ENCODE measurements at regions not wholly inside any gene's neighbourhood (a gene's known extent, or its start where the extent isn't known, plus 50 kb on each side); places are given as distances from the start of the nearest gene placed in this dataset.

GRCh38 chr2:129877795-129878775, 101.4 kb upstream of the RAB6C start:
- peak in 1 of 2 donors; percentile 30 for ATAC-seq (ENCODE audit: low read depth in 2 of 2)
- no peaks in the 10 kb centered on the region for H3K9me3 ChIP-seq (ENCODE audit: control insufficient read depth in 2 of 2, low read length in 2 of 2)
- peak overlapping the region; percentile 47 for H3K27ac ChIP-seq (ENCODE audit: insufficient read depth, low read length, poor library complexity, severe bottlenecking)
- no peaks in the 10 kb centered on the region for H3K27me3 ChIP-seq (ENCODE audit: control insufficient read depth, insufficient read depth, low read length)
- H3K36me3 Mint-ChIP-seq, result no peaks in the 10 kb centered on the region
- peak overlapping the region; percentile 73 for H3K4me3 ChIP-seq (ENCODE audit: low read depth, low read length)
- peaks cover 0 to 2% (median 0%) of the 10 kb centered on the region in 7 donors for H3K9me3 Mint-ChIP-seq
- peak overlapping the region; percentile 66 to 94 (median 82) for H3K4me3 Mint-ChIP-seq
- peak overlapping the region in 2 of 3 donors; percentile 84 to 88 for H3K27ac Mint-ChIP-seq
- peaks cover 6% of the 10 kb centered on the region for H3K4me1 ChIP-seq (ENCODE audit: control insufficient read depth, insufficient read depth, low read length, poor library complexity, severe bottlenecking)
- DNase-seq, result peak in 1 of 3 donors; percentile 27
- peaks cover 7% of the 10 kb centered on the region for H3K27me3 Mint-ChIP-seq
- peaks cover 9 to 18% (median 10%) of the 10 kb centered on the region in 4 donors for H3K4me1 Mint-ChIP-seq
- no peaks in the 10 kb centered on the region for H3K36me3 ChIP-seq (ENCODE audit: control insufficient read depth, insufficient read depth, low read length)

- ATAC-seq (ENCODE audit: low read depth in 2 of 2) (no peak), DNase-seq (no peak)
- H3K4me1 ChIP-seq (ENCODE audit: control insufficient read depth, insufficient read depth, low read length, poor library complexity, severe bottlenecking), result peaks cover 6% of the 10 kb centered on the region
- H3K4me1 Mint-ChIP-seq, result peaks cover 9 to 18% (median 10%) of the 10 kb centered on the region in 4 donors
- H3K36me3 ChIP-seq (ENCODE audit: control insufficient read depth, insufficient read depth, low read length), result no peaks in the 10 kb centered on the region
- H3K4me3 Mint-ChIP-seq, result peak overlapping the region in 2 of 4 donors; percentile 49 to 94
- H3K4me3 ChIP-seq (ENCODE audit: low read depth, low read length), result no peak overlapping the region
- no peaks in the 10 kb centered on the region for H3K27me3 ChIP-seq (ENCODE audit: control insufficient read depth, insufficient read depth, low read length)
- H3K9me3 ChIP-seq (ENCODE audit: control insufficient read depth in 2 of 2, low read length in 2 of 2), result no peaks in the 10 kb centered on the region
- no peaks in the 10 kb centered on the region for H3K36me3 Mint-ChIP-seq
- no peak overlapping the region for H3K27ac ChIP-seq (ENCODE audit: insufficient read depth, low read length, poor library complexity, severe bottlenecking)
- H3K9me3 Mint-ChIP-seq, result no peaks in the 10 kb centered on the region
- H3K27ac Mint-ChIP-seq, result no peak overlapping the region
- peaks cover 4% of the 10 kb centered on the region for H3K27me3 Mint-ChIP-seq
These were observed 99.8 kb upstream of the RAB6C start for GRCh38 chr2:129879614-129880180.

- no peaks in the 10 kb centered on the region for H3K36me3 ChIP-seq (ENCODE audit: control insufficient read depth, insufficient read depth, low read length)
- H3K9me3 Mint-ChIP-seq, result no peaks in the 10 kb centered on the region
- H3K27ac ChIP-seq (ENCODE audit: insufficient read depth, low read length, poor library complexity, severe bottlenecking), result no peak overlapping the region
- no peaks in the 10 kb centered on the region for H3K9me3 ChIP-seq (ENCODE audit: control insufficient read depth in 2 of 2, low read length in 2 of 2)
- H3K27ac Mint-ChIP-seq, result no peak overlapping the region
- DNase-seq (no peak), ATAC-seq (ENCODE audit: low read depth in 2 of 2) (no peak)
- peaks cover 9 to 18% (median 10%) of the 10 kb centered on the region in 4 donors for H3K4me1 Mint-ChIP-seq
- no peaks in the 10 kb centered on the region for H3K36me3 Mint-ChIP-seq
- peak overlapping the region in 1 of 4 donors; percentile 38 for H3K4me3 Mint-ChIP-seq
- H3K27me3 ChIP-seq (ENCODE audit: control insufficient read depth, insufficient read depth, low read length), result peaks cover 2% of the 10 kb centered on the region
- peaks cover 6% of the 10 kb centered on the region for H3K4me1 ChIP-seq (ENCODE audit: control insufficient read depth, insufficient read depth, low read length, poor library complexity, severe bottlenecking)
- H3K27me3 Mint-ChIP-seq, result peaks cover under 1% of the 10 kb centered on the region
- no peak overlapping the region for H3K4me3 ChIP-seq (ENCODE audit: low read depth, low read length)
These were observed 99.2 kb upstream of the RAB6C start for GRCh38 chr2:129880309-129880708.

GRCh38 chr2:129880971-129881370, 98.5 kb upstream of the RAB6C start:
- no peak overlapping the region for H3K4me3 ChIP-seq (ENCODE audit: low read depth, low read length)
- no peaks in the 10 kb centered on the region for H3K9me3 Mint-ChIP-seq
- no peaks in the 10 kb centered on the region for H3K36me3 Mint-ChIP-seq

GRCh38 chr2:129881786-129882396, 97.6 kb upstream of the RAB6C start:
- no peaks in the 10 kb centered on the region for H3K36me3 Mint-ChIP-seq
- H3K4me3 Mint-ChIP-seq, result peak overlapping the region in 1 of 4 donors; percentile 38
- H3K27me3 Mint-ChIP-seq, result peaks cover 3% of the 10 kb centered on the region
- Histone ChIP-seq H3K9me3 (ENCODE audit: control insufficient read depth in 2 of 2, low read length in 2 of 2) (no peaks in the 10 kb centered on the region), H3K27ac (ENCODE audit: insufficient read depth, low read length, poor library complexity, severe bottlenecking) (no peak overlapping the region), H3K27me3 (ENCODE audit: control insufficient read depth, insufficient read depth, low read length) (peaks cover 3% of the 10 kb centered on the region), H3K36me3 (ENCODE audit: control insufficient read depth, insufficient read depth, low read length) (no peaks in the 10 kb centered on the region), H3K4me1 (ENCODE audit: control insufficient read depth, insufficient read depth, low read length, poor library complexity, severe bottlenecking) (peaks cover 2% of the 10 kb centered on the region), H3K4me3 (ENCODE audit: low read depth, low read length) (no peak overlapping the region)
- peak overlapping the region in 1 of 3 donors; percentile 4 for H3K27ac Mint-ChIP-seq
- H3K4me1 Mint-ChIP-seq, result peaks cover 4 to 10% (median 5%) of the 10 kb centered on the region in 4 donors
- DNase-seq (no peak), ATAC-seq (ENCODE audit: low read depth in 2 of 2) (no peak)
- no peaks in the 10 kb centered on the region for H3K9me3 Mint-ChIP-seq

More at GRCh38 chr2:129880971-129881370, 98.5 kb upstream of the RAB6C start:
- Mint-ChIP-seq H3K4me1 (peaks cover 9 to 18% (median 10%) of the 10 kb centered on the region in 4 donors), H3K4me3 (peak overlapping the region in 1 of 4 donors; percentile 38), H3K27ac (no peak overlapping the region), H3K27me3 (no peaks in the 10 kb centered on the region)
- peaks cover 6% of the 10 kb centered on the region for H3K4me1 ChIP-seq (ENCODE audit: control insufficient read depth, insufficient read depth, low read length, poor library complexity, severe bottlenecking)
- peaks cover 3% of the 10 kb centered on the region for H3K27me3 ChIP-seq (ENCODE audit: control insufficient read depth, insufficient read depth, low read length)
- no peaks in the 10 kb centered on the region for H3K36me3 ChIP-seq (ENCODE audit: control insufficient read depth, insufficient read depth, low read length)
- H3K27ac ChIP-seq (ENCODE audit: insufficient read depth, low read length, poor library complexity, severe bottlenecking), result no peak overlapping the region
- ATAC-seq (ENCODE audit: low read depth in 2 of 2), result no peak
- no peak for DNase-seq
- H3K9me3 ChIP-seq (ENCODE audit: control insufficient read depth in 2 of 2, low read length in 2 of 2), result no peaks in the 10 kb centered on the region

GRCh38 chr2:129882476-129882875, 97.0 kb upstream of the RAB6C start:
- H3K27me3 Mint-ChIP-seq, result peaks cover 4% of the 10 kb centered on the region
- no peak overlapping the region for H3K27ac Mint-ChIP-seq
- H3K36me3 Mint-ChIP-seq, result no peaks in the 10 kb centered on the region
- peaks cover 0 to 4% (median 0%) of the 10 kb centered on the region in 4 donors for H3K4me1 Mint-ChIP-seq
- DNase-seq (no peak), ATAC-seq (ENCODE audit: low read depth in 2 of 2) (no peak)
- Histone ChIP-seq H3K27me3 (ENCODE audit: control insufficient read depth, insufficient read depth, low read length) (peaks cover 3% of the 10 kb centered on the region), H3K9me3 (ENCODE audit: control insufficient read depth in 2 of 2, low read length in 2 of 2) (no peaks in the 10 kb centered on the region), H3K27ac (ENCODE audit: insufficient read depth, low read length, poor library complexity, severe bottlenecking) (no peak overlapping the region), H3K36me3 (ENCODE audit: control insufficient read depth, insufficient read depth, low read length) (no peaks in the 10 kb centered on the region), H3K4me3 (ENCODE audit: low read depth, low read length) (no peak overlapping the region), H3K4me1 (ENCODE audit: control insufficient read depth, insufficient read depth, low read length, poor library complexity, severe bottlenecking) (no peaks in the 10 kb centered on the region)
- H3K4me3 Mint-ChIP-seq, result no peak overlapping the region
- H3K9me3 Mint-ChIP-seq, result no peaks in the 10 kb centered on the region

GRCh38 chr2:129883121-129883520, 96.3 kb upstream of the RAB6C start:
- H3K4me3 Mint-ChIP-seq, result no peak overlapping the region
- no peaks in the 10 kb centered on the region for H3K9me3 ChIP-seq (ENCODE audit: control insufficient read depth in 2 of 2, low read length in 2 of 2)
- peaks cover 0 to 4% (median 0%) of the 10 kb centered on the region in 4 donors for H3K4me1 Mint-ChIP-seq
- DNase-seq (no peak), ATAC-seq (ENCODE audit: low read depth in 2 of 2) (no peak)
- H3K36me3 Mint-ChIP-seq, result no peaks in the 10 kb centered on the region
- no peak overlapping the region for H3K27ac ChIP-seq (ENCODE audit: insufficient read depth, low read length, poor library complexity, severe bottlenecking)
- peak overlapping the region in 1 of 3 donors; percentile 4 for H3K27ac Mint-ChIP-seq
- no peak overlapping the region for H3K4me3 ChIP-seq (ENCODE audit: low read depth, low read length)
- no peaks in the 10 kb centered on the region for H3K36me3 ChIP-seq (ENCODE audit: control insufficient read depth, insufficient read depth, low read length)
- H3K4me1 ChIP-seq (ENCODE audit: control insufficient read depth, insufficient read depth, low read length, poor library complexity, severe bottlenecking), result no peaks in the 10 kb centered on the region
- H3K27me3 Mint-ChIP-seq, result peaks cover 4% of the 10 kb centered on the region
- no peaks in the 10 kb centered on the region for H3K9me3 Mint-ChIP-seq
- H3K27me3 ChIP-seq (ENCODE audit: control insufficient read depth, insufficient read depth, low read length), result peaks cover 3% of the 10 kb centered on the region

All from CD4-positive, CD25-positive, alpha-beta regulatory T cell (primary cell).